ENCODE measurements at regions not wholly inside any gene's neighbourhood (a gene's known extent, or its start where the extent isn't known, plus 50 kb on each side); places are given as distances from the start of the nearest gene placed in this dataset.

GRCh38 chr2:125543968-125544514 lies 1111.9 kb upstream of the GYPC start:
- TF ChIP-seq CTCF (conservative IDR thresholded peaks at IDR 0.05; ENCODE audit: low read depth in 2 of 2) = no peak
- TF ChIP-seq, protein P1, sequence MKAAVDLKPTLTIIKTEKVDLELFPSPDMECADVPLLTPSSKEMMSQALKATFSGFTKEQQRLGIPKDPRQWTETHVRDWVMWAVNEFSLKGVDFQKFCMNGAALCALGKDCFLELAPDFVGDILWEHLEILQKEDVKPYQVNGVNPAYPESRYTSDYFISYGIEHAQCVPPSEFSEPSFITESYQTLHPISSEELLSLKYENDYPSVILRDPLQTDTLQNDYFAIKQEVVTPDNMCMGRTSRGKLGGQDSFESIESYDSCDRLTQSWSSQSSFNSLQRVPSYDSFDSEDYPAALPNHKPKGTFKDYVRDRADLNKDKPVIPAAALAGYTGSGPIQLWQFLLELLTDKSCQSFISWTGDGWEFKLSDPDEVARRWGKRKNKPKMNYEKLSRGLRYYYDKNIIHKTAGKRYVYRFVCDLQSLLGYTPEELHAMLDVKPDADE (IDR thresholded peaks at IDR 0.05) = no peak
- no peak for TF ChIP-seq CREB1 (CRISPR knock-in tag; IDR thresholded peaks at IDR 0.05; ENCODE audit: low read depth)
- TF ChIP-seq, protein P2, sequence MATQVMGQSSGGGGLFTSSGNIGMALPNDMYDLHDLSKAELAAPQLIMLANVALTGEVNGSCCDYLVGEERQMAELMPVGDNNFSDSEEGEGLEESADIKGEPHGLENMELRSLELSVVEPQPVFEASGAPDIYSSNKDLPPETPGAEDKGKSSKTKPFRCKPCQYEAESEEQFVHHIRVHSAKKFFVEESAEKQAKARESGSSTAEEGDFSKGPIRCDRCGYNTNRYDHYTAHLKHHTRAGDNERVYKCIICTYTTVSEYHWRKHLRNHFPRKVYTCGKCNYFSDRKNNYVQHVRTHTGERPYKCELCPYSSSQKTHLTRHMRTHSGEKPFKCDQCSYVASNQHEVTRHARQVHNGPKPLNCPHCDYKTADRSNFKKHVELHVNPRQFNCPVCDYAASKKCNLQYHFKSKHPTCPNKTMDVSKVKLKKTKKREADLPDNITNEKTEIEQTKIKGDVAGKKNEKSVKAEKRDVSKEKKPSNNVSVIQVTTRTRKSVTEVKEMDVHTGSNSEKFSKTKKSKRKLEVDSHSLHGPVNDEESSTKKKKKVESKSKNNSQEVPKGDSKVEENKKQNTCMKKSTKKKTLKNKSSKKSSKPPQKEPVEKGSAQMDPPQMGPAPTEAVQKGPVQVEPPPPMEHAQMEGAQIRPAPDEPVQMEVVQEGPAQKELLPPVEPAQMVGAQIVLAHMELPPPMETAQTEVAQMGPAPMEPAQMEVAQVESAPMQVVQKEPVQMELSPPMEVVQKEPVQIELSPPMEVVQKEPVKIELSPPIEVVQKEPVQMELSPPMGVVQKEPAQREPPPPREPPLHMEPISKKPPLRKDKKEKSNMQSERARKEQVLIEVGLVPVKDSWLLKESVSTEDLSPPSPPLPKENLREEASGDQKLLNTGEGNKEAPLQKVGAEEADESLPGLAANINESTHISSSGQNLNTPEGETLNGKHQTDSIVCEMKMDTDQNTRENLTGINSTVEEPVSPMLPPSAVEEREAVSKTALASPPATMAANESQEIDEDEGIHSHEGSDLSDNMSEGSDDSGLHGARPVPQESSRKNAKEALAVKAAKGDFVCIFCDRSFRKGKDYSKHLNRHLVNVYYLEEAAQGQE (IDR thresholded peaks at IDR 0.05; ENCODE audit: unreplicated experiment) = no peak
- no peak for TF ChIP-seq EZH2 (IDR thresholded peaks at IDR 0.05; ENCODE audit: low read depth, unreplicated experiment)
- no peak for TF ChIP-seq NANOG (IDR thresholded peaks at IDR 0.05; ENCODE audit: borderline replicate concordance)
- no peak for TF ChIP-seq EZH2phosphoT487 (IDR thresholded peaks at IDR 0.05; ENCODE audit: unreplicated experiment)
- TF ChIP-seq POLR2AphosphoS5 (IDR thresholded peaks at IDR 0.05; ENCODE audit: low read depth) = no peak
- no peak for TF ChIP-seq JUNB (IDR thresholded peaks at IDR 0.05; ENCODE audit: unreplicated experiment)
- no peak for TF ChIP-seq ZNF331 (CRISPR knock-in tag; IDR thresholded peaks at IDR 0.05; ENCODE audit: low read depth)
- TF ChIP-seq STAT1 (IDR thresholded peaks at IDR 0.05; ENCODE audit: unreplicated experiment) = no peak
- TF ChIP-seq ZNF114 (CRISPR knock-in tag; IDR thresholded peaks at IDR 0.05) = no peak
